Trophoblast cell (in vitro differentiated cells and primary cell): ENCODE measurements at regions not wholly inside any gene's neighbourhood (a gene's known extent, or its start where the extent isn't known, plus 50 kb on each side); places are given as distances from the start of the nearest gene placed in this dataset.

Experiments used
- DNase-seq, 2 donors: peaks; one replicate each; pipeline ENCODE4 v3.0.0-alpha.2; 2016
- H2AFZ ChIP-seq: 2 replicates; pipeline ENCODE4 v1.6.1; 2013; ENCODE audit warnings: low read length, moderate library complexity, mild to moderate bottlenecking; ENCODE audit not compliant: insufficient read depth, poor library complexity
- H2AK5ac ChIP-seq: 2 replicates; pipeline ENCODE4 v1.6.1; 2013; ENCODE audit warnings: mild to moderate bottlenecking, low read length
- H2BK120ac ChIP-seq: 2 replicates; pipeline ENCODE4 v1.6.1; 2013; ENCODE audit warnings: low read length, mild to moderate bottlenecking, moderate library complexity; ENCODE audit not compliant: insufficient read depth, poor library complexity
- H2BK12ac ChIP-seq: 2 replicates; pipeline ENCODE4 v1.6.1; 2013; ENCODE audit warnings: mild to moderate bottlenecking, low read length, moderate library complexity
- H2BK5ac ChIP-seq: 2 replicates; pipeline ENCODE4 v1.6.1; 2013; ENCODE audit warnings: low read length, low read depth, moderate library complexity, mild to moderate bottlenecking; ENCODE audit not compliant: poor library complexity
- H3K14ac ChIP-seq: 2 replicates; pipeline ENCODE4 v1.6.1; 2013; ENCODE audit warnings: mild to moderate bottlenecking, low read length
- H3K18ac ChIP-seq: 2 replicates; pipeline ENCODE4 v1.6.1; 2013; ENCODE audit warnings: mild to moderate bottlenecking, low read length
- H3K23ac ChIP-seq: 2 replicates; pipeline ENCODE4 v1.6.1; 2013; ENCODE audit warnings: low read length
- H3K27ac ChIP-seq: 2 replicates; pipeline ENCODE4 v1.5.1; 2013; ENCODE audit warnings: low read depth, mild to moderate bottlenecking, inconsistent platforms, low read length, moderate library complexity
- H3K27me3 ChIP-seq: 2 replicates; pipeline ENCODE4 v1.6.1; 2013; ENCODE audit warnings: inconsistent platforms, mild to moderate bottlenecking, low read length, moderate library complexity; ENCODE audit not compliant: insufficient read depth
- H3K36me3 ChIP-seq, 2 experiments: 1 replicate in 1 of 2; 2 replicates in 1 of 2; pipeline ENCODE4 v1.6.1; 2013; ENCODE audit warnings: low read length in 2 of 2, mild to moderate bottlenecking in 2 of 2, moderate library complexity in 1 of 2; ENCODE audit not compliant: insufficient read depth in 2 of 2, control insufficient read depth in 1 of 2
- H3K4ac ChIP-seq: 2 replicates; pipeline ENCODE4 v1.6.1; 2013; ENCODE audit warnings: low read depth, mild to moderate bottlenecking, low read length, moderate library complexity
- H3K4me1 ChIP-seq, 2 experiments: 1 replicate in 1 of 2; 2 replicates in 1 of 2; pipeline ENCODE4 v1.6.1; 2013; ENCODE audit warnings: low read length in 2 of 2, mild to moderate bottlenecking in 2 of 2, moderate library complexity in 1 of 2; ENCODE audit not compliant: insufficient read depth in 2 of 2, control insufficient read depth in 1 of 2
- H3K4me2 ChIP-seq: 2 replicates; pipeline ENCODE4 v1.6.1; 2013; ENCODE audit warnings: inconsistent platforms, mild to moderate bottlenecking, low read length, moderate library complexity
- H3K4me3 ChIP-seq: 2 replicates; pipeline ENCODE4 v1.5.1; 2013; ENCODE audit warnings: mild to moderate bottlenecking, low read depth, low read length, inconsistent platforms
- H3K79me1 ChIP-seq: one replicate; pipeline ENCODE4 v1.6.1; 2013; ENCODE audit warnings: low read length
- H3K79me2 ChIP-seq: 2 replicates; pipeline ENCODE4 v1.6.1; 2013; ENCODE audit warnings: low read length, mild to moderate bottlenecking; ENCODE audit not compliant: control insufficient read depth, insufficient read depth, poor library complexity
- H3K9ac ChIP-seq: 2 replicates; pipeline ENCODE4 v1.6.1; 2013; ENCODE audit warnings: mild to moderate bottlenecking, low read length
- H3K9me3 ChIP-seq: 2 replicates; pipeline ENCODE4 v1.6.1; 2013; ENCODE audit warnings: low read depth, mild to moderate bottlenecking, control low read depth, inconsistent platforms, low read length; ENCODE audit not compliant: insufficient read depth
- H4K12ac ChIP-seq: 2 replicates; pipeline ENCODE4 v1.6.1; 2013; ENCODE audit warnings: low read depth, mild to moderate bottlenecking, low read length, moderate library complexity
- H4K8ac ChIP-seq: 2 replicates; pipeline ENCODE4 v1.6.1; 2013; ENCODE audit warnings: low read depth, mild to moderate bottlenecking, low read length, moderate library complexity
- H4K91ac ChIP-seq: one replicate; pipeline ENCODE4 v1.6.1; 2013; ENCODE audit warnings: low read depth, mild to moderate bottlenecking, low read length, moderate library complexity
- WGBS: extraction: QIAGEN DNeasy Blood & Tissue Kit; methylation state at CpG from one replicate; pipeline ENCODE4 v1.1.7; 2013; ENCODE audit warnings: missing lambda C conversion rate; ENCODE audit not compliant: insufficient read length, insufficient coverage; ENCODE audit errors: extremely low coverage; 5-methylcytosine and 5-hydroxymethylcytosine counted together

- H3K18ac ChIP-seq = no peak overlapping the region
- no peak overlapping the region for H3K23ac ChIP-seq
- H3K79me1 ChIP-seq = peaks cover 2% of the 10 kb centered on the region
- no peaks in the 10 kb centered on the region for H3K9me3 ChIP-seq
- no peak overlapping the region for H3K4ac ChIP-seq
- H2BK5ac ChIP-seq = no peak overlapping the region
- H3K27me3 ChIP-seq = no peaks in the 10 kb centered on the region
- no peak overlapping the region for H3K9ac ChIP-seq
- no peak overlapping the region for H2AFZ ChIP-seq
- peak overlapping the region; percentile 28 for H2AK5ac ChIP-seq
- no CpG with 5 or more reads among the region's 3 CpGs for WGBS
- H3K4me2 ChIP-seq = no peak overlapping the region
- H3K14ac ChIP-seq = peak overlapping the region; percentile 2
- no peak overlapping the region for H3K27ac ChIP-seq
- no peak for DNase-seq
- no peaks in the 10 kb centered on the region for H3K36me3 ChIP-seq
- H3K4me3 ChIP-seq = no peak overlapping the region
- peak overlapping the region; percentile 33 for H2BK12ac ChIP-seq
- no peaks in the 10 kb centered on the region for H3K79me2 ChIP-seq
- H4K12ac ChIP-seq = no peak overlapping the region
- H2BK120ac ChIP-seq = no peak overlapping the region
- peaks cover 3 to 7% of the 10 kb centered on the region in 2 experiments for H3K4me1 ChIP-seq
- H4K8ac ChIP-seq = no peak overlapping the region
- H4K91ac ChIP-seq = peak overlapping the region; percentile 30
Observed at GRCh38 chr1:115466433-115466832, 128.4 kb upstream of the NGF start.

GRCh38 chr1:115465802-115466363 lies 127.8 kb upstream of the NGF start:
- H3K9ac ChIP-seq = no peak overlapping the region
- H2BK12ac ChIP-seq = peak overlapping the region; percentile 34
- no peak overlapping the region for H4K12ac ChIP-seq
- no peak overlapping the region for H3K4me3 ChIP-seq
- no peaks in the 10 kb centered on the region for H3K36me3 ChIP-seq
- no peak overlapping the region for H2BK120ac ChIP-seq
- no peaks in the 10 kb centered on the region for H3K79me2 ChIP-seq
- peak overlapping the region; percentile 2 for H3K14ac ChIP-seq
- H3K4ac ChIP-seq = no peak overlapping the region
- no peak overlapping the region for H3K27ac ChIP-seq
- H2AFZ ChIP-seq = no peak overlapping the region
- H3K18ac ChIP-seq = no peak overlapping the region
- H2AK5ac ChIP-seq = peak overlapping the region; percentile 28
- peaks cover 3 to 7% of the 10 kb centered on the region in 2 experiments for H3K4me1 ChIP-seq
- DNase-seq = no peak
- H4K8ac ChIP-seq = no peak overlapping the region
- no peak overlapping the region for H3K4me2 ChIP-seq
- H3K27me3 ChIP-seq = no peaks in the 10 kb centered on the region
- H3K23ac ChIP-seq = no peak overlapping the region
- H4K91ac ChIP-seq = peak overlapping the region; percentile 30
- no peaks in the 10 kb centered on the region for H3K9me3 ChIP-seq
- no peak overlapping the region for H2BK5ac ChIP-seq
- WGBS = no CpG with 5 or more reads among the region's 4 CpGs
- H3K79me1 ChIP-seq = peaks cover 2% of the 10 kb centered on the region

- Histone ChIP-seq H3K9me3 (no peaks in the 10 kb centered on the region), H3K4me2 (no peak overlapping the region), H4K91ac (no peak overlapping the region), H3K4me1 (peaks cover 16 to 17% of the 10 kb centered on the region in 2 experiments), H3K79me2 (no peaks in the 10 kb centered on the region), H2AK5ac (no peak overlapping the region), H4K8ac (no peak overlapping the region), H3K27me3 (no peaks in the 10 kb centered on the region), H2BK12ac (no peak overlapping the region), H3K14ac (no peak overlapping the region), H3K79me1 (peaks cover 12% of the 10 kb centered on the region), H3K18ac (no peak overlapping the region), H3K23ac (no peak overlapping the region), H3K4me3 (no peak overlapping the region), H2AFZ (no peak overlapping the region), H2BK5ac (no peak overlapping the region), H3K27ac (no peak overlapping the region), H3K9ac (no peak overlapping the region), H3K36me3 (no peaks in the 10 kb centered on the region), H4K12ac (no peak overlapping the region), H2BK120ac (no peak overlapping the region), H3K4ac (no peak overlapping the region)
- DNase-seq = peak in 1 of 2 donors; percentile 14
Observed at GRCh38 chr1:115463347-115463746, 125.3 kb upstream of the NGF start.

- no peak overlapping the region for H4K91ac ChIP-seq
- no peak overlapping the region for H3K27ac ChIP-seq
- H2BK5ac ChIP-seq = no peak overlapping the region
- no peak overlapping the region for H2AK5ac ChIP-seq
- peaks cover 19 to 21% of the 10 kb centered on the region in 2 experiments for H3K4me1 ChIP-seq
- H3K9ac ChIP-seq = no peak overlapping the region
- no peak overlapping the region for H3K18ac ChIP-seq
- peaks cover 15% of the 10 kb centered on the region for H3K79me1 ChIP-seq
- no peak for DNase-seq
- H2BK12ac ChIP-seq = no peak overlapping the region
- no peak overlapping the region for H3K4me3 ChIP-seq
- no peaks in the 10 kb centered on the region for H3K9me3 ChIP-seq
- no peak overlapping the region for H4K12ac ChIP-seq
- H2AFZ ChIP-seq = no peak overlapping the region
- no CpG with 5 or more reads among the region's 4 CpGs for WGBS
- H3K27me3 ChIP-seq = no peaks in the 10 kb centered on the region
- H3K36me3 ChIP-seq = no peaks in the 10 kb centered on the region
- no peak overlapping the region for H3K14ac ChIP-seq
- H3K79me2 ChIP-seq = no peaks in the 10 kb centered on the region
- no peak overlapping the region for H3K4me2 ChIP-seq
- H3K4ac ChIP-seq = no peak overlapping the region
- no peak overlapping the region for H4K8ac ChIP-seq
- no peak overlapping the region for H3K23ac ChIP-seq
- no peak overlapping the region for H2BK120ac ChIP-seq
Observed at GRCh38 chr1:115462566-115463076, 124.6 kb upstream of the NGF start.
